ENCODE measurements at regions not wholly inside any gene's neighbourhood (a gene's known extent, or its start where the extent isn't known, plus 50 kb on each side); places are given as distances from the start of the nearest gene placed in this dataset.

DNA sequence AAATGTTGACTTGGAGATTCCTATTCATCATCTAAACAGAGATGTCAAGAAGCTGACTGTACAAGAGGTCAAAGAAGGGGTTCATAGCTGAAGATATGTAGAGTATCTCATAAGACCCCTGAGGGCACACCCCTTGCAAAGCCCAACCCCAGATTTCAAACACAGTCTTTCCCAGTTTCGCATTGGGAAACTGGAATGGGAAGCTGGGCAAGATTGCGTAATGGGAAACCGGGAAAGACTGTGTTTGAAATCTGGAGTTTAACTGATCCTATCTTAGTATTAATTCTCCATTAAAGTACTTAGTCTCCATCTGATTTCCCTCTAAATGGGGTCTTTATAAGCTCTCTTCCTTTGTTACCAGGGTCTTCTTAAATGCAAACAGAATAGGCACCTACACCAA, 99.5 kb downstream of the FAM76B start:
- no peak for DNase-seq

DNA sequence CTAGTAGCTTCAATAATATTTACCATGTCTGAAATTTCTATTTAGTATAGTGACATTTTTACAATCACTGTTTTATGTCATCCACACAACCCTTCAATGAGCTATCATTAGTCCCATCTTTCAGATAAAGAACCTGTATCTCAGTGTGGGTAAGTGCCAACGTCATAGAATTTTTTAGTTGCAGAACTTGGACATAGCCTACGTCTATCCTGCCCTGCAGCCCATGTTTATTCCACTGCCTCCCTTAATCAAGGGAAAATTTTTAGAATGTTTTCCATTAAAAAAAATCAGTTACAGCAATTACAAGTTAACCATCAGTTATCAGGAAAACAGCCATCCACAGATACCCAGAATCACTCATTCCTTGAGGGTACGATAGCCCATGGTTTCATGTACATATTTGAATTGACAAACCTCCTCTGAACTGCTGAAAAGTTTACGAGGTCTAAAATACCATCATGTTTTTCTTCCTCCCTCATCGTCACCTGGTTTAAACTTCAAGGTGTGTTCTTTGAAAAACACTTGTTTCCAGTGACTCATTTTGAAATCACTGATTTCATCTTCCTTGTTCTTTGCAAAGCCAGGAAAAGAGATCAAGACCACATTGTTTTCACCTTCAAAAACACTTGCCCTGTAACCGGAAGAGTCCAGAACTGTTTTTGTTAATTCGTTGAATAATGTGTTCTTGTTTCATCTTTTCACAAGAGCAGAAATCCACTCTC, 100.9 kb downstream of the FAM76B start:
- no peak for DNase-seq

GRCh38 chr11:95688015-95688414, 101.6 kb downstream of the FAM76B start:
- DNase-seq: no peak

- DNase-seq: no peak
Measured at GRCh38 chr11:95686265-95686664, 103.3 kb downstream of the FAM76B start.

- DNase-seq: no peak
Measured at GRCh38 chr11:95684701-95685100, 104.9 kb downstream of the FAM76B start.

- DNase-seq: no peak
Measured at GRCh38 chr11:95684170-95684569, 105.4 kb downstream of the FAM76B start.

GRCh38 chr11:95682552-95682951, 107.0 kb downstream of the FAM76B start:
- no peak for DNase-seq

DNA sequence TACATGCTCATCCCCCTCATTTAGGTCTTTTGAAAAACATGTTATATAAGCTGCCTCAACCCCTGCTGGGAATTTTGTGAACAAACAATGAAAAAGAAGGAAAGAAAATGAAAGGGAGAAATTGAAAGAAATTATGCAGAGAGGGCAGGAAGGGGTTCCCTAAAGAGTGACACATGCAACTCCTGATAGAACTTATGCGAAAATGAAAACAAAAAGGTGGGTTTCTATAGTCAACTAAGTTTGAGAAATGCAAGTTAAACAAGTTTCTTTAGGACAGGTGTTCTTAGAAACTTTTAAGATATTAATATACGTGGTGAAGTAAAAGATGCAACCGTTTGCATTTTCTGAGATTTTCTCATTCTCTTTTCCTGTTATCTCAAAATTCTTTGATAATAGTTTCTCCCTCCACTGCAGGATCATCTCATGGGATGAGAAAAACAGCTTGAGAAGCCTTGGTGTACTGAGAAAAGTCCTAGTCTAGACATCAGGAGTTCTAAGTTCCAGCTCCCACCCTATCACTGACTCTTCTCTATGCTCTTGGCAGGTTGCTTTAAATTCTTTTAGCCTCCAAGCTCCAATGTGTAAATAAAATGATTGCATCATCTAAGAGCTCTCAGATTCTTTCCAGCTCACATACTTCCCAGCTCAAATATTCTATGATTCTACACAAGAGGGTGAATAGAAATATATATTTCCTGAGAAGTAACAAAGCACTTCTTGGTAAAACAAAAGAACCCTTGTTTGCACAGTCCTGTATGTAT, 109.2 kb downstream of the FAM76B start:
- no peak for DNase-seq

DNA sequence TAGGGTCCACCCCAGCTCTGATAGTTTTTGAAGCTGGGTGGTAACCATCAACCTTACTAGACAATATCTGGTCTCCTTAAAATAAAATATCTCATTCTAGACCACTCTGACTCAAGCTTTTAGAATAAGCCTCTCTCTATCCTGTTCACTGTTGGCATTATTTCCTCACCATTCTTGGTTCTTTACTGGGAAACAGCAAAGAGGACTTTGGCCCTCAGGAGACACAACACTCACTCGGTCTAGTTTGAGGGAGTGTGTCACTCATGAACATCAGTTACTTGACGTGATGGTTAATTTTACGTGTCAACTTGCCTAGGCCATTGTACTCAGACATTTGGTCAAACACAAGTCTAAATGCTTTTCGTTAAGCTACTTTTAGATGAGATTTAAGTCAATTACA, 110.6 kb downstream of the FAM76B start:
- no peak for DNase-seq

DNA sequence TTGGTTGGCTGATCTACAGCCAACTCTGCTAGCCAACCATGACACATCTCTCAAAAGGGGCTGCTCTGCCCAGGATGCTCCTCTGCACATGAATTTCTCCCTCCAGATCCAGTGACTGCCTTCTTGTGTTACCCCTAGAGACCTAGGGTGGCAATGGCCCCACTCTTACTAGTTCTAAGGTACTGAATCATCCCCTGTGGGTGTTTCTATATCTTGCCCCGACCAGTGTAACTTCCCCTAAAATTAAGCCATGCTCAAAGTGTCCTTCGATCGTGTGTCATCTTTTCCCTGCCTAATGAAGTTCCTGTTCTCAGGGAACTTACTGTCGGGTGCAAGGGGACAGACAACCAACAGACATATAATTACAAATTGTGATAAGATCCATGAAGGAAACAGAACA, 113.3 kb downstream of the FAM76B start:
- no peak for DNase-seq

DNA sequence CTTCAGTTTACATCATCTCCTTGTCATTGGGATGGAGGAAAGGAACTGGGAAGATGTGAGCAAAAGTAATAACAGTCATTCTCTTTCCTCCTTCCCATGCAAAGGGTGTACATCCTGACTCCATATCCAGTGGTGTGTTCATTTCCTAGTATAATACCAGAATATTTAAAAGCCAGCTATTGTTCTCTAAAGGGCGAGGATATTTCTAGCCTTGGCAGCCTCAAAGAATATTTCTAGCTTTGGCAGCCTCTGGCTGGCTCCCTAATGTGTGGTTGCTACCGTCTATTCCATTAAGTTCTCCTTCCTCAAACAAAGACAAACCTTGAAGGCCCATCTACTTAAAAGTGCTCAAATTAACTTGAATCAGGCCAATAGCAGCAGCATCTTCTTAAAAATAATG, 114.0 kb downstream of the FAM76B start:
- DNase-seq: no peak

- DNase-seq: no peak
Measured at GRCh38 chr11:95674657-95675358, 114.8 kb downstream of the FAM76B start.

DNA sequence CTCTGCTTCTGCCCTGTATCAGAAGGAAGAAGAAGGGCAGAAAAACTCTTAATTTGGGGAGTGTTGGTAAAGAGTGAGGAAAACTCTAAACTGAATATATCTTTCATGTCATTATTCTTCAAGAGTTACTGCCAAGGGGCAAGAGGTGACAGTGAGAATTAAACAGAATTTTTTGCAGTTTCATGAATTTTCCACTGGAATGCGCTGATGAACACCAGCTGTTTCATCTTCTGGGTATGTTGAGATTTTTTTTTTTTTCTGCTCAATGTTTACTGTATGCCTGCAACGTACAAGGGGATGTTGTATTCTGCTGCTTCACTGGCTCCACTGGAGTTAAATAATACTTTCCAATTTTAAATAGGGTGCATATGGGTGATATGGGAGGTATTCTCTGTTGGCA, 117.8 kb downstream of the FAM76B start:
- DNase-seq: no peak

DNA sequence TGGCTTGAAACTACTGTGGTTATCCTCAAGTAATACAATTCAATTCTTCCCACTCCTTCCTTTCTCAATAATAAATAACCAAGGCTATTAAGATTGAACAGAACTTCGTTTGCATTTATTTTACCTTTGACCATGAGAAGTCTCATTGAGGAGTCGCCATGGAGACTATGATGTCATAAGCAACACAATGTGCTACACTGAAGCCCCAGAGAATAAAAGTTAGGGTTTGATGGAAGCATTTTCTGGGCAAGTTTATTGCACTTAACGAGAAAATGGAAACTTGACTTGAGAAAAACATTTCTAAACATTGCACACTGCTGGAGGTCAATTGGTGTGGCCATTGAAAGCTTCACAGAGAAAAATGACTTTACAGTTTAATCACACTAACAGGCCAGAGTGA, 121.5 kb downstream of the FAM76B start:
- no peak for DNase-seq

DNA sequence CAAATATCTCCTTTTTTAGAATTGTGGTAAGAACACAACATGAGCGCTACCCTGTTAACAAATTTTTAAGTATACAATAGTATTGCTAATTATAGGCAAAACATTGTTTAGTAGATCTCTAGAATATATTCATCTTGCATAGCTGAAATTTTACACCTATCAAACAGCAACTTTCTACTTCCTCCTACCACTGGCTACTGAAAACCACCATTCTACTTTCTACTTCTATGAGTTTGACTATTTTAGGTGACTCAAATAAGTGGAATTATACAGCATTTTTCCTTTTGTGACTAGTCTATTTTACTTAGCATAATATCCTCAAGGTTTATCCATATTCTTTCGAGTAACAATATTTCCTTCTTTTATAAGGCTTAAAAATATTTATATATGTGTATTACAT, 128.4 kb downstream of the FAM76B start:
- DNase-seq: no peak

GRCh38 chr11:95660038-95660437, 129.5 kb downstream of the FAM76B start:
- no peak for DNase-seq

GRCh38 chr11:95659088-95659487, 130.5 kb downstream of the FAM76B start:
- DNase-seq: no peak

DNA sequence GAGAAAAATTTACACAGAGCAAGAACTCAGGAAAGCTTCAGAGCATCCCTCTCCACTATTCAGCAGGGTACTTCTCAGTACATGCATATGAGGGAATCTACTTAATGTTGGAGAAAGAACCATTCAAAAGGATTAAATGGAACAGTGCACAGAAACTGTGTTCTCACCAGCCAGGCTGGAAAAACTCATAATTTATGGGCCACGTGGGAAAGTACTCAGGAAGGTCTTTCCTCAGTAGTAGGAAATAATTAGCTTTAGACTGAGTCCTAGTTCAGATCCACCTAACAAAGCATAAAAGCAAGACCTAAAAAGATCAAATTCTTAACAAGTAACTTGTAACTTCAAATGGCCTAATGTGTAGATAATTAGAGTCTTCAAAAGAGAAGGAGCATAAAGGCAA, 134.0 kb downstream of the FAM76B start:
- DNase-seq: no peak

GRCh38 chr11:95653680-95654079, 135.9 kb downstream of the FAM76B start:
- DNase-seq: no peak

- no peak for DNase-seq
Measured at GRCh38 chr11:95653099-95653498, 136.5 kb downstream of the FAM76B start.

GRCh38 chr11:95652002-95652472, 137.5 kb downstream of the FAM76B start:
- no peak for DNase-seq

- DNase-seq: no peak
Measured at GRCh38 chr11:95650276-95650675, 139.3 kb downstream of the FAM76B start.

- no peak for DNase-seq
Measured at GRCh38 chr11:95647871-95648270, 141.7 kb downstream of the FAM76B start.

GRCh38 chr11:95647355-95647754, 142.2 kb downstream of the FAM76B start:
- no peak for DNase-seq
